ENCODE measurements at regions not wholly inside any gene's neighbourhood (a gene's known extent, or its start where the extent isn't known, plus 50 kb on each side); places are given as distances from the start of the nearest gene placed in this dataset.

DNA sequence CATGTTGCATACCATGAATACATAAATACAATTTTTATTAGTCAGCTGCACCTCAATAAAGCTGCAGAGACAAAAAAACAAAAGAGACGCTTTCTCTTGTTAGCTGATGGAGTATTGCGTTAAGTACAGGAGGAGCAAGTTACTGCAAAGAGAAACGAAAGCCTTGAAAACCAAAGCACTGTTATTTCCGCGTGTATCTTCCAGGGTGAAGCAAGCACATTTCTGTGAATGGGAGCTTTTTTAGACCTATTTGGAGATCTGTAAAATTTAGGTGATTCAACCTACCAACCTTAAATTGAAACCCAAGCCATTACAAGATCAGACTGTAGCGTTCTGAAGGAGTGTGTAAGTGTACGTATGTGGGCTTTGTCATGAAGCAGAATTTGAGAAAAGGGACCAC lies 390.4 kb downstream of the SOX9 start:
- DNase-seq, result no peak

DNA sequence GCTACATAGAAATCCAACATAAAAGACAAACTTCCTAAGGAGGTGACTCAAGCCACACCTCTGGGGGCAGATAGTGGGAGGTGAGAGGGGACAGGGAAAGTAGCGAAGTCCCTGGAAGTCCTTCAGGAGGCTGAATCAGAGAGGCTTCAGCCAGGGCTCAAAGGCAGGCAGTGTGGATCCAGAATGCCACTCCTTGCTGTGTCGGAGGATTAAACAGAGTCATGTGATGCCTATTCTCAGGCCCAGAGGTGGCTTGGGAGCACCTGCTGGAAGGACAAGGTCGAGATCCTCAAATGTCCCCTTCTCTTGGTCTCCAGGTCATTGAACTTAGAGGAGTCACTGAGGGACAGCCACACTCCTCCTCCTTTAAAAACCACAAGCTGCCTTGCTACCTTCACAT lies 391.1 kb downstream of the SOX9 start:
- no peak for DNase-seq

DNA sequence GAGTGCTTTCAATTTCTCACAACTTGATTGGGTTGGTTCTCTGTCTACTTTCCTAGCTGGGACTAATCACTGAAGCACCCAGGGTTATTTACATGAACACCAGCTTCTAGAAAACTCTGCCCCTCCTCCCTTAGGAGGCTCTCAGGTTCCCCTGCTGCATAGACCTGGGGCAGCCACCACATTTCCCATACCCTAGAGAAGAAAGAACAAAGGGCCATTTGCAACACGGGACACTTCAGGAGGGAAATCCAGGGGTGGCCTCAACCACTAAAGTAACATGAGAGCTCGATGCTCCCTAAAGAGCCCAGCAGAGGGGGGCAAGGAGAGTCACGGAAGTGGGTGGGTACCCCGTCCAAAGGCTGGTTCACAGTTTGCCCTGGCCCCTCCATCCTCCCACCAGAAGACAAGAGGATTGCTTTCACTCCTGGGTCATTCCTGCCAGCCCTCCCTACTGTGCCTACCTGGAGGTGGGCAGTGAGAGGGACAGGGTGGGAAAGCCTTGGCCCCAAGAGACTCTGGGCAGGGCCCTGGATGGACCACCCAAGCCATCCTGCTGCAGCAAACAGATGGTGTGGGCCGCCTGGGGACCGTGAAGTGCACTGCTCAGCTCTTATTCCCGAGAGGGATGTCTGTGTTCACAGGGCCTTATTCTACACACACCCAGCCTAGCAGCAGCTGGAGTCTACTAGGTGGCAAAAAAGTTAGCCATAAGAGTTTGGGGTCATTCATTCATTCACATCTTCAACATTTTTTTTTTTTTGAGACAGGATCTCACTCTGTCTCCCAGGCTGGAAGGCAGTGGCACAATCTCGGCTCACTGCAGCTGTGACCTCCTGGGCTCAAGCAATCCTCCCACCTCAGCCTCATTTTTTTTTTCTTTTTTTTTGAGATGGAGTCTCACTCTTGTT lies 392.1 kb downstream of the SOX9 start:
- no peak for DNase-seq

DNA sequence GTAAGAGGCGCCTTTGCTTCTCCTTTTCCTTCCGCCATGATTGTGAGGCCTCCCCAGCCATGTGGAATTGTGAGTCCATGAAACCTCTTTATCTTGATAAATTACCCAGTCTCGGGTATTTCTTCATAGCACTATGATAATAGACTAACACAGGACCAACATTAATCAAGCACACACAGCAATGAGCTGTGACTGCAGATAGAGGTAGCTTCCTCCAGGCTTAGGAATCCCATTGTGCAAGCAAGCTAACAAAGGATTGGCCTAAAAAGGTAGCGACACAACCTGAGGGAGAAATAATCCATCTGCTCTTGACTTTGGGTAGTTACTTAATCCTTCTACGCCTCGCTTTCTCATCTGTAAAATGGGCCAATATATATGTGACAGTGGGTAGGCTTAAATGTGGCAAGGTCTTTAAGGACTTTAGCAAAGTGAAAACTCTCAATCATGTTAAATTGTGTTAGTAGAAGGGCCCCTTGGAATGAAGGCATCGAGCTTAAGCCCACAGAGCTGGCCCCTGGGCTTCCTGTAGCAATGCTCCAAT lies 393.6 kb downstream of the SOX9 start:
- DNase-seq, result no peak

DNA sequence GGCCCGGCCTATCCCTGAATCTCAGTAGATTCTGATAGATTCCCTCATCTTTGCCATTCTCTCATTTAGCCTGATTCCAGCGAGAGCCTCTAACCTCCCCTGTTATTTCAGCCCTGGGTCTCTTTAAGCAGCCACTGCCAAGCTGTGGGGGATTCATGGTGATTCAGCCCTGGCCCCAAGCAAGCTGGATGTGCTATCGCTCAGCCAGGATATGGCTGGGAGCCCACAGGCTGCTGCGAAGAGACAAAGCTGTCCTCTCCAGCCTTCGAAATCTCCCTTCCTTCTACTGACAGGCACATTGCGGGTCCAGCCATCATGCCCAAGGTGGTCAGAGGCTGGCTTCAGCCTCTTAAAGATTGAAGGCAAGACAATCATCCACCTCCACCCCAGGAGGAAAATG lies 394.1 kb downstream of the SOX9 start:
- DNase-seq, result no peak

DNA sequence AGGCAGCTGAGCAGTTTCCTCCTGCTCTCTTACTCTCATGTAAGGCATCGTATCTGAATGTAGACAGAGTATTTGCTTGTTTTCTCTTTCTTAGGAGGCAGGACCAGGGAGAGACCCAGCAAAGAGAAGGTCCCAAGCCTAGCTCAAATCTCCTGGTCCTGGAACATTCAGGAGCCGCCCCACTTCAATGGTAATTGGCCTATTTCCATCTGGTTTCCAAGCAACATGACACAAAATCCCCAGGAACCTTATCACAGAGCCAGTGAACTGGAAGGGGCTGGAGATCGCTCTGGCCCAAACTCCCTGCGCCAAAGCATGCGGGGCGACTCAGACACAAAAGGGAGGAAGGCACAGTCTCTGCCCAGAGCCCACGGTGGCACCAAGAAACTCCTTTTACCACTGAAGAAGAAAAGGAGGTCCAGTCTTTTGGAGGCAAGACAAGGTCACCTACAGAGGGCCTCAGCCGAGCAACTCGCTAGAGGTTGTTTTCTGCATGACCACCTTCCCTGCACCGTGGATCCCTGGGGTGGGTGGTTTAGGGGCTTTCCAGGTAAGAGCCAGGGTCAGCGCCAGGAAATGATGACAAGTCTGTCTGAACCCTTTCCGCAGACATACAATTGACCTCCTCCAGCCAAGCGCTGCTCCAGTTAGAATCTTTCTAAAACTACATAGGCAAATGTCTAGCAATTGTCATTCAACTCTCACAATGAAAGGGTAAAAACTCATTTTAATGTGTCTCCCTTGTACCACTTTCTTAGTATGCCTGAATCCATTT lies 394.7 kb downstream of the SOX9 start:
- DNase-seq, result no peak

DNA sequence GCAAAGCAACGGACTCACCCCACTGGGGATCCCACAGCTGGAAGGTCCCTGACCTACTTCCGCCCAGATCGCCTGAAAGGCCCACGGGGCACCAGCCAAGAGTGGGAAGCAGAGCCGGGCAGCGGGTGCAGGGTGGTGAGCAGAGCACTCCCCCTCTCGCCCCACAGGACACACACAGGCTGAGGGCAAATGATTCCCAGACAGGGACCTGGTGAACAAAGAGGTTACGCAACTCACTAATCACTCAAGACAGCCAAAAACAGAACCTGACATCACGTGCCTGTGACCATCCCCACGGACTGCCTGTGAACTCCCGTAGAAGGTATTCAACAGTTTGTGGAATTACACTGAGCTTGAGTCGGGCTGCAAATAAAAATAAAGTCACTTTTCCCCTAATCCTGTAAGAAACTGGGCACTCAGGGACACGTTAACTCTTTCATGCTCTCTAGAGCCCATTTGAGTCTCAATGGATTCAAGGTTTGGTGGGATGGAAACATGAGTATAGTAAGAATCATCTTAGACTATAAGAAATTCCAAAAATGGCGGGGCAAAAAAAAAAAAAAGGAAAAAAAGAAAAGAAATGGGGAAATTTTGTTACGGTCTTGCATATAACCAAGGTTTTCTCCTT lies 396.1 kb downstream of the SOX9 start:
- DNase-seq, result no peak

DNA sequence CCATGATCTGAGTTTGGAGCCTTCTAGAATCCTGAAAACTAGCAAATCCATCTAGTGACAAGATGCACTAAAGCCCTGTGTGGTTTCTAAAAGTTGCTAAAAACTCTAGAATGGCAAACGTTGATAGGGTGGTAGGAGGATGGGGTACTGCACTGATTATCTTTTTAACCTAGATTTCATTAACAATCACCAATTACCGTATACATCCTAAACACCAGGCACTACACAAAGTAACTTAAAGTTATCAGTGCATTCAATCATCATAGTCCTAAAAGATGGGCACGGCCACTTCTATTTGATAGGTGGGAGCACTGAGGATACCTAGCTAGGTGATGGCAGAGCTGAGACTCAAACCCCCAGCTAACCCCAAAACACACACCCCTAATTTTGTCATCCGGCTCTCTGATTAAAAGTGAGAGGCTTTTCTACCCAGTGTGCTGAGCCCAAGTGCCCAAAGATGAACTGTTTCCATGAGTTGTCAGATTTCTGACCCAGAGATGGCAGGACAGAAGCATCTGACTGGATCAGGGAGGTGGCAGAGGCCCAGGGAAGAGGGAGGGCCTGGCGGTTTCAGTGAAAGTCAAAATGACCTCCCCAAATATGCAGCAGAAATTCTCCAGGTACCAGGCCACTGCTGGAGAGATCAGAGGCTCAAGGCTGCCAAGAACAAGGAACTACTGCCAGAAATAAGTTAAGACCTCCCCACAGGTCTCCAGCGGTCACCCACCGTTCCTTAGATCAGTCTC lies 396.8 kb downstream of the SOX9 start:
- no peak for DNase-seq

DNA sequence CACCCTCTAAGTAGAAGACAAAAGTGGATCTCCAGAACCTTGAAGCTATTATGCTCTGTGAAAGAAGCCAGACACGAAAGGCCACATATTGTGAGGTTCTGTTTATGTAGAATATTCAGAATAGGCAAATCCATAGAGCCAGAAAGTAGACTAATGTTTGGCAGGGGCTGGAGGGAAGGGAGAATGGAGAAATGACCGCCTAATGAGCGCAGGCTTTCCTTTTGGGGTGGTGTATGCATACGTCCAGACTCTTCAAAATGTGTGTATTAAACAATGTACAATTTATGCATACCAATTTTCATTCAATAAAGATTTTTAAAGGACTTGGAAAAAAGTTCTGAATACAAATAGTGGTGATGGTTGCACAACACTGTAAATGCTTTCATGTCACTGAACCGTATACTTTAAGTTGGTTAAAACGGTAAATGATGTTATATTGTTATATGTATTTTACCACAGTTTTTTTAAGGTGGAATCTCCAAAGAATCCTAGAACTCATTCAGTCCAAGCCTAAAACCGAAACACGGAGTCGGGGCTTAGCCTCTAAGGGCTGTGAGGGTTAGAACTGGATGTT lies 397.4 kb downstream of the SOX9 start:
- no peak for DNase-seq

DNA sequence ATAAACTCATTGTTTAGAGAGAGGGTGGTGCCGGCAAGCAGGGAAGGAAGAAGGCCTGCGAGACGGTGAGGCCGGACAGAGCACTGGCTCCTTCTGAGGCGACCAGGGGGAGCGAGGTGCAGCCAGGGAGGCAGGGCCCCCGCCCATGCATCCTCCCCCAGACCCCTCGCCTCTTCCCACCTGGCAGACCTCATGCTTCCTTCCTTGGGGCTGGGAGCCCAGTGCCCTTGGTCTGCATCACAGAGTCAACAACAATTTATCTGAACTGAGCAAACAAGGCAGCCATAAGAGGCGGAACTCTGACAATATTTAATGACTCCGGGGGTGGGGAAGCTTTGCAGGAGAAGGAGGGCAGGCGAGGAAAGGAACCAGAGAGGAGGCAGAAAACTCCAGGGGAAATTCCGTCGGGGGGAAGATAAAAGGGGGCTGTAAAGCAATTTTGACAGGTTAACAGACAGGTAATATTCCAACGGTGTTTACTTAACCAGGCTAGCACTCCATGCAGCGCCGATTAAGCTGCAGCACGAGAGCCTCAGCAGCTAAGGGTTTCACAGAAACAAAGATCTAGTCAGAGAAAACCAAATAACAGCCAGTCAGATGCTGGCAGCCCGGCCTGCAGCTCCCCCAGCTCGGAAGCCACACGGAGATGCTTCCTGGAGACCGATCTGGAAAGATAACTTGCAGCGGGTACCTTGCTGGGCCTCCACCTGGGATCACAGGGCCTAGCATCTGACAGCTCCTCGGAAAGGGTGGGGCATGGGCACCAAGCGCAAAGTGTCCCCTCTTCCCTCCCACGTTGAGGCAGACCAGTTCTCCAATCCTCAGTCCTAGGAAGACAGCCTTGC lies 398.2 kb downstream of the SOX9 start:
- DNase-seq, result no peak

DNA sequence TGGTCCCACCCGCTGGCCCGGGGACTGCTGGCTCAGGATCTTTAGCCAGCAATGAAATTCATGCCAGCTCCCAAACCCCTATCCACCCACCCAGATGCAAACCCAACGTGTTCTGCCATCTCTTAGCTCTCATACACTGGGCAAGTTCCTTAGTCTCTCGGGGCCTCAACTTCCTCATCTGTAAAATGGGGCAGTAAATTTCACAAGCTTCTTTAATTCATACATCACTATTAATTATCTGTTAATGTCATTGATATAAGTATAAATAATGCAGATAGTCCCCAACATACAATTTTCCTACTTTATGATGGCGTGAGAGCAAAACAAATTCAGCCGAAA lies 398.7 kb downstream of the SOX9 start:
- DNase-seq, result no peak

DNA sequence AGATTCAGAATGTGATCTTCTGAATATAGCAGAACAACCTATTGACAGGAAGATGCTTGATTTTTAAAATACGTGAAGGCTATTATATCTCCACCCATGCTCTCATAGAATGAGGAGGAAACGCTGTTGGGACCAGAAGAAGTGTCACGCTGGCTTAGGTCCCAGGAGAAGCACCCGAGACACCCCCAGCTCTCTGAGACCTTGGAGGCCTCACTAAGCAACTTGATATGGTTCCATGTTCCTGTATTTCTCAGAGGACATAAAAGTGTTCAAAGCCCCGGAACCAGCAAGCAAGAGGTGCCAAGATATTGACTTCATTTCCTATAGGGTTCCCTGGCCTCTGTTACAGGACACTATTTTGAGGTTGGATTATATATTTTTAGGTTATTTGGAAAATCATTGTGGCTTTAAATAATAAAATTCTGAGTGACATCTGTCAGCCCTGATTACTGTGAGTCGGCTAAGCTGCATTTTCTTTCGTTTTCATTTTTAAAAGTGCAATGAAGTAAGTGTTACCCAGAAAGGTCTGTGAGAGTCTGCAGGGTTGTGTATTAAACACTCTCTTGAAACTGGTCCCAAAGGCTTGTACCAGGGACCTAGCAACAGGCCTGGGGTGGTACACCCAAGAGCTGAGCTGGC lies 400.0 kb downstream of the SOX9 start:
- no peak for DNase-seq

DNA sequence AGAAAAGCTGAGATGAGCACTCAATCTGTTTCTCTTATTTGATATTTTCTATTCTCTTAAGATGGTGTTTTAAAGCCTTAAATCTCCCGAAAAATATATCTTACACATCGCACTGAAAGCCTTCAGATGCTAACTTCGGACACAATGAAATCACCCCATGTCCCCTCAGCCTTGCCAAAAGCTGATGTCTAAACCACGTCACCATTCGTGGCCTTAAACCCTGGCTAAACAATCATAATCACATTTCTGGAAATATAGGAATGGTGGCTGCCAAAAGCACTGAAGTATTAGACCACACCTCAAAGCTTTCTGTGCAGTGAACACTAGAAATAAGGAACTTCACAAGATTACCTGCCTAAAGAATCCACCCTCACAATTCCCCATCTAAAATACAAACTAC lies 402.7 kb downstream of the SOX9 start:
- DNase-seq, result no peak

DNA sequence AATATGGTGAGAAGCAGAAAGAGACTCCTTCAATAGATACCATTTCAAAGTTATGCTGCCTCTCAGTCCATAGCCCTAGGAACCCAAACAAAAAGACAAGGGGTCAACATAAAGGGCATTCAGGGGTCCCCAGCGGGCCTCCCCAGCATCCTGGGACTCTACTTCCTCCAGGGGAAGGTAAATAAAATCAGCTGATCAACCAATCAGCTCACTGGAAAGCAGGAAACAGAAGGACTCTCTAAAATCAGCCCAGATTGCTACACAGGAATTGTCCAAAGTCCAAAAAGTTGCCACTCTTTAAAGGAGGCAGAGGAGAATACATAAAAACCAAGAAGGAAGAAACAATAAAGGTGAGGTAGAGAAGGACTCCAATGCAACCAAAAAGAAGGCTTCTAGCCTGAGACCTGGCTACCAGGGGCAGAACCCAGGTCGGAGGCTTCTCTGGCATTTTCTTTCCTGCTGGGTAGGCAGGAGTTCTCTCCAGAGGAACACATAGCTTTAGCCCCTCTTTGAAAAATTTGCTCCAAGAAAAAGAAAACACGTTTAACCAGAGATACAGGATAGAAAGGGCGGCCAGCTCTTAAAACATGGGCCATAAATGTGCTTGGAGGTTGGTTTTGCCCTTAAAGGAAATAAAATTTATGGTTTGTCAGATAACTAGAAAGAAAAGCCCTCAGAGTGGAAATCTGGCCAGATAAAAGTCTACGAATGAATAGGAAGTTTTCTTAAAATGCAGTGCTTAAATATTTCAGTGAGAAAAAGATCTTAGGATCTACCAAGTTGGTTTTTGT lies 404.6 kb downstream of the SOX9 start:
- no peak for DNase-seq

DNA sequence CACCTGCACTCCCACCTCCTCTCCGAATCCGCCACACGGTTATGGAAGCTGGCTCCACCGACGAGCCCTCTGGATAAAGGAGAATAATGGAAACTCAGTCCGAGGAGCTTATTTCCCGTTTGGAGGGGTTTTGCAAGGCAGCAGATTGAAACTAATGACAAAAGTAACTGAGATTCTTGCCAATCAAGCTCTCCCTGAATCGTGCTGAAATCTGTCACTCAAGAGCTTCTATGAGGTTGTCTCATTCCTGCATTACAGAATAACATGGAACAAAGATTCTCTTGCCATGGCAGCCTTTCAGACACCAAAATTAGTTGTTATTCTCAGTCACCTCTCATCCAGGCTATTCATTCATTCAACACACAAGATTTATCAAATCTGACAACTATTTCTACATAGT lies 405.9 kb downstream of the SOX9 start:
- DNase-seq, result no peak

DNA sequence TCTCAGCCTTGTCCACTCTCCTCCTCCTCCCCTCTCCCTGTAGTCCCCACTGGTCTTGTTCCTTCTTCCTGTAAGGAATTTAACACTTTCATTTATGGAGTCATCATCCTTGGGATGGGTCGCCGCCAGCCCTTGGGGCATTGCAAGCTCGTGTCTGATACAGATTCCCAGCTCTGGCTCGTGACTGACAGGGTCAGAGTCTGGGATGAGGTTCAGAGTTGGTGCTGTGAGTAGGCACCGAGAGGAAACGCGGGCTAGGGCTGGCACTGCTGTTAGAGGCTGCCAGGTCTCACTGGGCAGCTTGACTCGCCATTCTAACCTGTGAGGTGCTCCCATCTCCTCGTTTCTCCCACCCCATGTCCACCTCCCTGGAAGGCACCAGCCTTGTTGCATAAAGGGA lies 407.0 kb downstream of the SOX9 start:
- DNase-seq, result no peak

DNA sequence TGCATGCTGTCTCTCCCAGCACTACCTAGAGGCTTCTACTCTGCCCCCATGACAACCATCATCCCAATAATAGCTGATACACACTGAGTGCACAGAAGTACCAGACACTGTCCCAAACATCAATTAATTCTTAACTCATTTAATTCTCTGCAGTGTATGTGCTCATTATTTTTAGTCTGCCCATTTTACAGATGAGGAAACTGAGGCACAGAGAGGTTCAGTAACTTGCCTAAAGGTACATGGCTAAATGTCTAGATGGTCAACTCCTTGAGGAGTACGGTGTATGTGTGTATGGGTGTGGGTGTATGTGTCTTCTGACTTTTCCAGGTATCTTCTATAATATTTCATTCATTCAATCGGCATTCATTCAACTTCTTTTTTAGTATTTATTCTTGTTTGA lies 407.9 kb downstream of the SOX9 start:
- no peak for DNase-seq

DNA sequence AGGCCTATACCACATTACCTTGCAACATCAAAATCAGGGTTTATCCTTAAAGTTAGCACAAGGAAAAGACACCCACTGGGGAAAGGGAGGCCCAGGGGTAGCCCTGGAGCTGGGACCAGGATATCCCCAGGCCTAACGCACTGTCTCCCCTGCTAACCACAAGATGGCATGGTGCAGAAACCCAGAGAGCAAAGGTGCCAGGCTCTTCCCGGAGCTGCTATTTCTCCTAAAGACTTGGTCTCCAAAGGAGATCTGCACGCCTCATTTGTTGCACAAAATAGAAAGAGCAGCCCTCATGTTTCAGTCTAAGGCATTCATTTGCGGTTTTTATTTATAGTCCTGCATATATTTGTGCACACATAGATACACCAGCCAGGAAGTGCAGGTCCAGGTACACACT lies 408.6 kb downstream of the SOX9 start:
- no peak for DNase-seq

DNA sequence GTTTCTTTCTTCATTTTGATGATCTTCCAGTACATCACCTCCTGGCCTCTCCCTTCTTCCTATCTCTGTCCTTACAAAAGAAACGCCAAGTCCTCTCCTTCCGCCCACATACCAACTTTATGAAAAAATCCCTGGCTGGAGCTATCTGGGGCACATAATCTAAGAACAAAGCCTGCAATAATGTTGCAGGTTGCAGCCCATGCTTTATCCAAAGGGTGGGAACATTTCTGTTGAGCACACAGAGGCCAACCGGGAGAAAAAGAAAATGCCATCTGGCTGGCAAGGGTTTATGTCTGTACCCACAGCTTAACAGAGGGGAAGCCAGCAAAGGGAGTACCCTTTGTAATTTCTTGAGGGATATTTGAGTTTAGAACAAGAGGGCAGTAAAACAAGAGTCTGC lies 409.6 kb downstream of the SOX9 start:
- no peak for DNase-seq

DNA sequence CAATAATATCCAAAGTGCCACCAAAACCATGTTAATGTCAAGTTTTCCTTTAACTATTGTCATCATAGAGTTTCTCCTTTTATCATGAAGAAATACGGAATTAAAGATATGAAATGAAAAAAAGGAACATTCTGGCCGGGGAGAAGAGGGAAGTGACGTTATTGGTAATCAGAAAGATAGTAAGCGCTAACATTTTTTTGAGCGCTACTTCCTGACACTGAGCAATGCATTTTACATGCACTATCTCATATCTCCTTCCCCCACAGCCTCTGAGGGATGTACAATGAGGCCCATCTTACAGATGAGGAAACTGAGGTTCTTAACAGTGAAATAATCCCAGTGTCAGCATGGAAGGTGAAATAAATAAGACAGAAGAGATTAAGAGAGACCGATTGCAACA lies 410.9 kb downstream of the SOX9 start:
- DNase-seq, result no peak

Measured in SW 1271 (cell line).